Liver (tissue), 8 donors: ENCODE measurements at regions not wholly inside any gene's neighbourhood (a gene's known extent, or its start where the extent isn't known, plus 50 kb on each side); places are given as distances from the start of the nearest gene placed in this dataset.

ENCODE experiments used
- DNase-seq: peaks from one replicate; pipeline ENCODE4 v3.0.0-alpha.2; 2017; ENCODE audit warnings: low spot score
- H3K27ac ChIP-seq, 2 donors: one replicate each; pipeline ENCODE4 v1.7.0; 2013; ENCODE audit warnings: inconsistent platforms in 2 of 2, low read length in 2 of 2, control low read depth in 1 of 2, low read depth in 1 of 2, mild to moderate bottlenecking in 1 of 2
- H3K27me3 ChIP-seq, 4 donors: one replicate each; pipeline versions ENCODE4 v1.6.1 to v1.7.0; 2013; ENCODE audit warnings: low read length in 3 of 4, inconsistent platforms in 1 of 4, mild to moderate bottlenecking in 1 of 4, moderate library complexity in 1 of 4; ENCODE audit not compliant: control insufficient read depth in 4 of 4, insufficient read depth in 4 of 4
- H3K36me3 ChIP-seq, 4 donors: one replicate each; pipeline versions ENCODE4 v1.6.1 to v1.7.0; 2013; ENCODE audit warnings: low read length in 3 of 4, mild to moderate bottlenecking in 3 of 4, low read depth in 1 of 4, moderate library complexity in 1 of 4; ENCODE audit not compliant: control insufficient read depth in 4 of 4, insufficient read depth in 3 of 4
- H3K4me1 ChIP-seq, 4 donors: one replicate each; pipeline versions ENCODE4 v1.6.1 to v1.7.0; 2013; ENCODE audit warnings: low read length in 3 of 4, mild to moderate bottlenecking in 3 of 4, moderate library complexity in 1 of 4; ENCODE audit not compliant: control insufficient read depth in 4 of 4, insufficient read depth in 4 of 4
- H3K4me3 ChIP-seq, 3 donors: one replicate each; pipeline versions ENCODE4 v1.6.1 to v1.7.0; 2013; ENCODE audit warnings: low read length in 3 of 3, control low read depth in 1 of 3, low read depth in 1 of 3, mild to moderate bottlenecking in 1 of 3
- H3K9ac ChIP-seq, 2 donors: one replicate each; pipeline ENCODE4 v1.7.0; 2013; ENCODE audit warnings: low read length in 2 of 2, mild to moderate bottlenecking in 2 of 2, moderate library complexity in 2 of 2, control low read depth in 1 of 2, low read depth in 1 of 2
- H3K9me3 ChIP-seq, 4 donors: one replicate each; pipeline versions ENCODE4 v1.6.1 to v1.7.0; 2013; ENCODE audit warnings: low read length in 3 of 4; ENCODE audit not compliant: control insufficient read depth in 4 of 4
- ATF3 ChIP-seq: IDR thresholded peaks from 2 replicates; pipeline ENCODE4 v1.6.1; 2016; ENCODE audit warnings: antibody characterized with exemption
- CTCF ChIP-seq: fragments of 150-350 bp; IDR thresholded peaks from 2 replicates; pipeline ENCODE4 v1.5.1; 2017; ENCODE audit warnings: improper control_type of control experiment, low read depth, low read length; ENCODE audit not compliant: missing input control
- EGR1 ChIP-seq, 2 donors: IDR thresholded peaks; 2 replicates each; pipeline ENCODE4 v1.6.1; 2016 to 2018; ENCODE audit warnings: antibody characterized with exemption in 2 of 2, low read depth in 2 of 2
- FOXA1 ChIP-seq: IDR thresholded peaks from 2 replicates; pipeline ENCODE4 v1.6.1; 2016; ENCODE audit warnings: antibody characterized with exemption
- GABPA ChIP-seq, 2 donors: IDR thresholded peaks in 1 of 2; conservative IDR thresholded peaks in 1 of 2; 2 replicates each; pipeline ENCODE4 v1.6.1; 2016; ENCODE audit warnings: antibody characterized with exemption in 2 of 2, mild to moderate bottlenecking in 1 of 2, moderate library complexity in 1 of 2
- HNF4A ChIP-seq, 2 donors: conservative IDR thresholded peaks; 2 replicates each; pipeline ENCODE4 v1.6.1; 2016; ENCODE audit warnings: antibody characterized with exemption in 2 of 2, mild to moderate bottlenecking in 2 of 2
- JUND ChIP-seq, 2 donors: IDR thresholded peaks; 2 replicates each; pipeline ENCODE4 v1.6.1; 2016; ENCODE audit warnings: antibody characterized with exemption in 2 of 2
- MAX ChIP-seq: IDR thresholded peaks from 2 replicates; pipeline ENCODE4 v1.6.1; 2016; ENCODE audit warnings: antibody characterized with exemption
- NR2F2 ChIP-seq: IDR thresholded peaks from 2 replicates; pipeline ENCODE4 v1.6.1; 2016; ENCODE audit warnings: antibody characterized with exemption
- RAD21 ChIP-seq, 2 donors: IDR thresholded peaks; 2 replicates each; pipeline ENCODE4 v1.6.1; 2016; ENCODE audit warnings: antibody characterized with exemption in 2 of 2, mild to moderate bottlenecking in 2 of 2
- REST ChIP-seq: IDR thresholded peaks from 2 replicates; pipeline ENCODE4 v1.6.1; 2016; ENCODE audit warnings: antibody characterized with exemption, mild to moderate bottlenecking
- RXRA ChIP-seq, 2 donors: IDR thresholded peaks; 2 replicates each; pipeline ENCODE4 v1.6.1; 2017 to 2018; ENCODE audit warnings: antibody characterized with exemption in 2 of 2, mild to moderate bottlenecking in 1 of 2
- SP1 ChIP-seq: IDR thresholded peaks from 2 replicates; pipeline ENCODE4 v1.6.1; 2018; ENCODE audit warnings: antibody characterized with exemption, mild to moderate bottlenecking
- TAF1 ChIP-seq: conservative IDR thresholded peaks from 2 replicates; pipeline ENCODE4 v1.6.1; 2016; ENCODE audit warnings: antibody characterized with exemption, mild to moderate bottlenecking
- ZBTB33 ChIP-seq: IDR thresholded peaks from 2 replicates; pipeline ENCODE4 v1.6.1; 2016; ENCODE audit warnings: antibody characterized with exemption
- WGBS: extraction: QIAGEN DNeasy Blood & Tissue Kit; methylation state at CpG from one replicate; pipeline ENCODE4 v1.1.7; 2013; 5-methylcytosine and 5-hydroxymethylcytosine counted together
- donor health status: healthy.
- donor health status: healthy.
- donor health status: healthy.
- donor health status: healthy.
- donor health status: healthy.

- no peak for DNase-seq
These were observed 78.8 kb downstream of the FOXF2 start for GRCh38 chr6:1468126-1468525.

More at GRCh38 chr6:1468126-1468525, 78.8 kb downstream of the FOXF2 start:
- no peak for TF ChIP-seq EGR1 (IDR thresholded peaks at IDR 0.05; ENCODE audit: low read depth in 2 of 2)
- TF ChIP-seq JUND (IDR thresholded peaks at IDR 0.05): no peak
- no peak for TF ChIP-seq ZBTB33
- TF ChIP-seq RAD21 (IDR thresholded peaks at IDR 0.05): no peak
- TF ChIP-seq FOXA1: no peak
- TF ChIP-seq TAF1: no peak
- no peak for TF ChIP-seq ATF3
- TF ChIP-seq HNF4A (conservative IDR thresholded peaks at IDR 0.05): no peak
- TF ChIP-seq MAX: no peak
- TF ChIP-seq SP1: no peak
- TF ChIP-seq GABPA (IDR thresholded peaks at IDR 0.05 in 1 of 2, conservative IDR thresholded peaks at IDR 0.05 in 1 of 2): no peak
- TF ChIP-seq REST: no peak
- no peak for TF ChIP-seq NR2F2
- no peak for TF ChIP-seq RXRA (IDR thresholded peaks at IDR 0.05)
- no peak for TF ChIP-seq CTCF
- Histone ChIP-seq H3K27me3 (no peaks in the 10 kb centered on the region), H3K4me3 (no peak overlapping the region), H3K9me3 (no peaks in the 10 kb centered on the region), H3K4me1 (no peaks in the 10 kb centered on the region), H3K36me3 (no peaks in the 10 kb centered on the region), H3K9ac (no peak overlapping the region), H3K27ac (no peak overlapping the region)
- 49% methylated on average over 7 of the region's 7 CpGs for WGBS
